ENCODE measurements at regions not wholly inside any gene's neighbourhood (a gene's known extent, or its start where the extent isn't known, plus 50 kb on each side); places are given as distances from the start of the nearest gene placed in this dataset.

GRCh38 chr15:31501536-31502157, 175.0 kb downstream of the KLF13 start:
- in situ Hi-C loops (cut with HindIII; ENCODE audit: extremely low pct_ligation_motif_present, low pct_unique_long_range_greater_than_20kb), result no loop called here
- no peak for TF ChIP-seq ZNF780A (CRISPR knock-in tag; IDR thresholded peaks at IDR 0.05)
- intact Hi-C loops (cut with micrococcal nuclease; ENCODE audit: unreplicated experiment), result no loop called here
- ChIA-PET CTCF (ENCODE audit: low intra/inter-chr PET ratio, low total read pairs) (no interaction called here), POLR2A (no interaction called here)
- Histone ChIP-seq H3K9ac (ENCODE audit: insufficient read depth, low read depth, low read length) (no peak overlapping the region), H3K9me3 (ENCODE audit: low read length) (no peaks in the 10 kb centered on the region), H3K4me2 (ENCODE audit: low read depth, low read length) (no peak overlapping the region), H4K20me1 (ENCODE audit: insufficient read depth, low read length) (no peaks in the 10 kb centered on the region), H3K79me2 (ENCODE audit: insufficient read depth, low read length) (no peaks in the 10 kb centered on the region), H3K4me3 (replicated peaks in 1 of 3; ENCODE audit: insufficient read depth in 1 of 3, low read depth in 2 of 3, low read length in 3 of 3) (no peak overlapping the region), H3K27ac (ENCODE audit: extremely low read length, insufficient read depth, low read length) (no peak overlapping the region), H3K4me1 (ENCODE audit: insufficient read depth, low read length) (no peaks in the 10 kb centered on the region), H2AFZ (ENCODE audit: low read length) (no peak overlapping the region), H3K36me3 (replicated peaks in 1 of 2; ENCODE audit: control insufficient read depth in 1 of 2, insufficient read depth in 2 of 2, low read length in 2 of 2) (no peaks in the 10 kb centered on the region), H3K27me3 (ENCODE audit: control insufficient read depth in 1 of 2, insufficient read depth in 2 of 2, low read length in 2 of 2) (no peaks in the 10 kb centered on the region; a peak in 3 of 5 replicates)
- WGBS (ENCODE audit: low lambda C conversion rate), result 33% methylated on average over 12 of the region's 12 CpGs
- no peak for DNase-seq (ENCODE audit: low spot score)
- ATAC-seq, result no peak
- no TSS peak for BruUV-seq (replicated peaks)
- FAIRE-seq, result no peak

GRCh38 chr15:31502541-31503229, 176.1 kb downstream of the KLF13 start:
- in situ Hi-C loops (cut with HindIII; ENCODE audit: extremely low pct_ligation_motif_present, low pct_unique_long_range_greater_than_20kb), result no loop called here

More at GRCh38 chr15:31502541-31503229, 176.1 kb downstream of the KLF13 start:
- Histone ChIP-seq H4K20me1 (ENCODE audit: insufficient read depth, low read length) (no peaks in the 10 kb centered on the region), H3K4me1 (ENCODE audit: insufficient read depth, low read length) (no peaks in the 10 kb centered on the region), H3K27ac (ENCODE audit: extremely low read length, insufficient read depth, low read length) (no peak overlapping the region), H2AFZ (ENCODE audit: low read length) (no peak overlapping the region), H3K9ac (ENCODE audit: insufficient read depth, low read depth, low read length) (no peak overlapping the region), H3K4me3 (replicated peaks in 1 of 3; ENCODE audit: insufficient read depth in 1 of 3, low read depth in 2 of 3, low read length in 3 of 3) (no peak overlapping the region), H3K36me3 (replicated peaks in 1 of 2; ENCODE audit: control insufficient read depth in 1 of 2, insufficient read depth in 2 of 2, low read length in 2 of 2) (no peaks in the 10 kb centered on the region), H3K9me3 (ENCODE audit: low read length) (no peaks in the 10 kb centered on the region), H3K79me2 (ENCODE audit: insufficient read depth, low read length) (no peaks in the 10 kb centered on the region), H3K27me3 (ENCODE audit: control insufficient read depth in 1 of 2, insufficient read depth in 2 of 2, low read length in 2 of 2) (no peaks in the 10 kb centered on the region; a peak in 3 of 5 replicates), H3K4me2 (ENCODE audit: low read depth, low read length) (no peak overlapping the region)
- ChIA-PET CTCF (ENCODE audit: low intra/inter-chr PET ratio, low total read pairs) (no interaction called here), POLR2A (no interaction called here)
- TF ChIP-seq SCMH1 (CRISPR knock-in tag; IDR thresholded peaks at IDR 0.05; ENCODE audit: borderline replicate concordance) (no peak), POGK (CRISPR knock-in tag; conservative IDR thresholded peaks at IDR 0.05) (no peak), NFKB2 (CRISPR knock-in tag; IDR thresholded peaks at IDR 0.05; ENCODE audit: borderline replicate concordance) (no peak), EEA1 (CRISPR knock-in tag; IDR thresholded peaks at IDR 0.05; ENCODE audit: borderline replicate concordance) (no peak), DZIP1 (CRISPR knock-in tag; IDR thresholded peaks at IDR 0.05) (no peak), ZBTB25 (CRISPR knock-in tag; IDR thresholded peaks at IDR 0.05) (no peak), HNRNPK (IDR thresholded peaks at IDR 0.05; ENCODE audit: low read depth, low read length, poor library complexity, severe bottlenecking) (no peak), ZNF788 (CRISPR knock-in tag; IDR thresholded peaks at IDR 0.05; ENCODE audit: borderline replicate concordance) (no peak), MXD4 (CRISPR knock-in tag; IDR thresholded peaks at IDR 0.05) (no peak), NR3C1 (CRISPR knock-in tag; IDR thresholded peaks at IDR 0.05) (no peak), ZFP36 (IDR thresholded peaks at IDR 0.05; ENCODE audit: borderline replicate concordance, low read depth, low read length, partially characterized antibody) (no peak)
- BruUV-seq (replicated peaks), result no TSS peak
- WGBS (ENCODE audit: low lambda C conversion rate), result 20% methylated on average over 3 of the region's 13 CpGs
- no peak for FAIRE-seq
- peak; percentile 41; the same call in 1 of the 3 replicates for ATAC-seq
- no peak for DNase-seq (ENCODE audit: low spot score)
- intact Hi-C loops (cut with micrococcal nuclease; ENCODE audit: unreplicated experiment), result no loop called here

Data from HepG2 (cell line).